ENCODE measurements at regions not wholly inside any gene's neighbourhood (a gene's known extent, or its start where the extent isn't known, plus 50 kb on each side); places are given as distances from the start of the nearest gene placed in this dataset.

- Histone ChIP-seq H3K36me3 (replicated peaks in 1 of 2; ENCODE audit: control insufficient read depth in 1 of 2, insufficient read depth in 2 of 2, low read length in 2 of 2) (no peaks in the 10 kb centered on the region), H3K4me2 (ENCODE audit: low read depth, low read length) (peak overlapping the region; percentile 83), H2AFZ (ENCODE audit: low read length) (no peak overlapping the region), H3K9me3 (ENCODE audit: low read length) (no peaks in the 10 kb centered on the region), H3K9ac (ENCODE audit: insufficient read depth, low read depth, low read length) (peak overlapping the region; percentile 86), H3K27me3 (ENCODE audit: control insufficient read depth in 1 of 2, insufficient read depth in 2 of 2, low read length in 2 of 2) (no peaks in the 10 kb centered on the region; a peak in 1 of 5 replicates), H3K27ac (ENCODE audit: extremely low read length, insufficient read depth, low read length) (peak overlapping the region; percentile 91), H4K20me1 (ENCODE audit: insufficient read depth, low read length) (0 out of 2 replicates have a peak, but pooled peaks cover 8% of the 10 kb centered on the region), H3K4me1 (ENCODE audit: insufficient read depth, low read length) (peaks cover 48% of the 10 kb centered on the region), H3K79me2 (ENCODE audit: insufficient read depth, low read length) (peaks cover 44% of the 10 kb centered on the region), H3K4me3 (replicated peaks in 1 of 3; ENCODE audit: insufficient read depth in 1 of 3, low read depth in 2 of 3, low read length in 3 of 3) (peak overlapping the region; percentile 87 to 96 (median 94))
- intact Hi-C loops (cut with micrococcal nuclease; ENCODE audit: unreplicated experiment) (no loop called here), in situ Hi-C loops (cut with HindIII; ENCODE audit: extremely low pct_ligation_motif_present, low pct_unique_long_range_greater_than_20kb) (no loop called here)
- ATAC-seq = peak; percentile 95
- ChIA-PET POLR2A (interaction anchor here (0.6 to 1.6 kb wide), 7 partner anchors 9 to 255 kb away, joined by 3 to 10 read pairs (median 4); partner anchors contain the start of gene GOSR1), CTCF (ENCODE audit: low intra/inter-chr PET ratio, low total read pairs) (no interaction called here)
- DNase-seq (ENCODE audit: low spot score) = peak; percentile 64
- TSS peak; percentile 83 for BruUV-seq (replicated peaks)
- under 1% methylated on average over 21 of the region's 78 CpGs for WGBS (ENCODE audit: low lambda C conversion rate)
- FAIRE-seq = no peak
- TF ChIP-seq MEF2D (CRISPR knock-in tag; IDR thresholded peaks at IDR 0.05) = no peak
- no peak; a peak in 1 of 4 replicates for TF ChIP-seq REST (IDR thresholded peaks at IDR 0.05; ENCODE audit: borderline replicate concordance in 1 of 2, low read depth in 1 of 2, low read length in 2 of 2)
- peak; percentile 29 for TF ChIP-seq CBFB (CRISPR knock-in tag; IDR thresholded peaks at IDR 0.05)
- TF ChIP-seq TAF1 (CRISPR knock-in tag; IDR thresholded peaks at IDR 0.05) = peak; percentile 88
- TF ChIP-seq ZNF720 (CRISPR knock-in tag; IDR thresholded peaks at IDR 0.05) = no peak
- TF ChIP-seq FOXC1 (CRISPR knock-in tag; IDR thresholded peaks at IDR 0.05; ENCODE audit: borderline replicate concordance) = peak; percentile 95
- TF ChIP-seq CCDC6 (CRISPR knock-in tag; IDR thresholded peaks at IDR 0.05) = peak; percentile 79
- TF ChIP-seq ZSCAN29 (CRISPR knock-in tag; conservative IDR thresholded peaks at IDR 0.05) = peak; percentile 71; the same call in 1 of the 2 replicates
- TF ChIP-seq ETV6 (CRISPR knock-in tag; conservative IDR thresholded peaks at IDR 0.05) = 0 out of 2 replicates have a peak, but pooled peaks have one; percentile 39
- peak; percentile 73 for TF ChIP-seq ARID4A (CRISPR knock-in tag; IDR thresholded peaks at IDR 0.05; ENCODE audit: borderline replicate concordance)
- TF ChIP-seq RFXAP (CRISPR knock-in tag; IDR thresholded peaks at IDR 0.05; ENCODE audit: borderline replicate concordance) = peak; percentile 48; the same call in 1 of the 2 replicates
- 0 out of 2 replicates have a peak, but pooled peaks have one; percentile 49 for TF ChIP-seq ZNF784 (CRISPR knock-in tag; IDR thresholded peaks at IDR 0.05; ENCODE audit: borderline replicate concordance)
Observed at GRCh38 chr17:30600060-30600829, 123.0 kb downstream of the GOSR1 start.
